GM12865 (cell line): ENCODE measurements at regions not wholly inside any gene's neighbourhood (a gene's known extent, or its start where the extent isn't known, plus 50 kb on each side); places are given as distances from the start of the nearest gene placed in this dataset.

Experiments
- DNase-seq: peaks from one replicate; pipeline ENCODE4 v3.0.0; 2010; ENCODE audit warnings: low read depth
- H3K4me3 ChIP-seq: 2 replicates; pipeline ENCODE4 v1.5.1; 2011; ENCODE audit warnings: mild to moderate bottlenecking, low read depth, low read length, control low read depth
- CTCF ChIP-seq: IDR thresholded peaks from 2 replicates; pipeline ENCODE4 v1.5.1; 2011; ENCODE audit warnings: low read length, control low read depth, low read depth, inconsistent platforms; ENCODE audit not compliant: insufficient read depth; ENCODE audit errors: missing control alignments

DNA sequence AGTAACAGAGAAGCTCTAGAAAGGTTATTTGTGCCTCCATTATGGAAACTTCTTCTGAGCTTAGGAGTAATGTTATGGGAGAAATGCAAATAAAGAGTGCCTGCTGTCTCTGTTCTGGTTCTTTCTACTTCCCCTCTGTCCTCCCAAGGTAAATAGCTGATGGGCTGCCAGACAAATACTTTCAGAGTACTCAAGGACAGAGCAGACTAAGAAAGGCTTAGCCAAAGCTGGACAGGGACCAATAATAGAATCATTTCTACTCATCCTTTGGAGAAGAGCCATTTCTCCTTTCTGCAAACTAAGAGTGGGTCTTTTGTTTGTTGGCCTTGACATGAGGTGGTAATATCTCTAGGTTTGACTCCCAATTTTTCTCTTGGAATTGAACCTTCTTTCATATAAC is 136.1 kb downstream of the MID1IP1 start:
- no peak overlapping the region for H3K4me3 ChIP-seq
- no peak for TF ChIP-seq CTCF
- no peak for DNase-seq

DNA sequence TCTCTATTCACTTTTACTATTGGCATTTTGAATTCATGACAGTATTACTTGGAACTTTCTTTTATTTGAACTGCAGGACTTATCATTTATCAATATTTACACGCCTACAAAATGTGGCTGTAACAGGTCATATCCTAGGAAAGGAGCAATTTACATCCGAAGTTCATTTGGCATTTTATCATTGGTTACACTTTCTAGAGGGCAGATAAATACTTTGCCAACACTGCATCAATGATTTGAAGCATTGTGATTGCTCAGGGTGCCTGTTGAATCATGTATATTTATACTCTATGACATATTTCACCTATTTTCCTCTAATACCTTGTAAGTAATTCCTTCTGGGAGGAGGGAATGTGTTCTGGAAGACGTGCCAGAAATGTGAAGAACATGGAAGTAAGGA is 136.7 kb downstream of the MID1IP1 start:
- H3K4me3 ChIP-seq = no peak overlapping the region
- TF ChIP-seq CTCF = no peak
- no peak for DNase-seq

- TF ChIP-seq CTCF = no peak
- DNase-seq = no peak
- H3K4me3 ChIP-seq = no peak overlapping the region
Measured at GRCh38 chrX:38939067-38939466, 137.8 kb downstream of the MID1IP1 start.

DNA sequence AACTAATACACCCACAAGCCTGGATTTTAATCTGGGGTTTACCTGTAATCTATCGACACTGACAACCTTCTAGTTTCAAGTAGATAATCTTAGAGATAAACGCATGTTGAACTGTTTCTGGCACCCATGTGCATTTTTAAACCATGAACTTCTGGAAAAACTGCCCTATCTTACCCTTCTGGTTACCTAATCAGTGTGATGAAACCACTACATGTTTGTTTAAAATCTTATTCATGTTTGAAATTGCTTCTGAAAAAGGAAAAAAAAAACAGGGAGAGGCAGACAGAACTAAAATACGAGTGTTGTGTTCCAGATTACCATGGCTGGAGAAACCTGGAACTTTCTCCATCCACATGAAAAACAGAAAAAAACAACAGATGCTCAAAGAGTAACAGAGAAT is 139.3 kb downstream of the MID1IP1 start:
- no peak for TF ChIP-seq CTCF
- no peak for DNase-seq
- no peak overlapping the region for H3K4me3 ChIP-seq

GRCh38 chrX:38941675-38942074 is 140.4 kb downstream of the MID1IP1 start:
- H3K4me3 ChIP-seq = no peak overlapping the region
- TF ChIP-seq CTCF = no peak
- no peak for DNase-seq

DNA sequence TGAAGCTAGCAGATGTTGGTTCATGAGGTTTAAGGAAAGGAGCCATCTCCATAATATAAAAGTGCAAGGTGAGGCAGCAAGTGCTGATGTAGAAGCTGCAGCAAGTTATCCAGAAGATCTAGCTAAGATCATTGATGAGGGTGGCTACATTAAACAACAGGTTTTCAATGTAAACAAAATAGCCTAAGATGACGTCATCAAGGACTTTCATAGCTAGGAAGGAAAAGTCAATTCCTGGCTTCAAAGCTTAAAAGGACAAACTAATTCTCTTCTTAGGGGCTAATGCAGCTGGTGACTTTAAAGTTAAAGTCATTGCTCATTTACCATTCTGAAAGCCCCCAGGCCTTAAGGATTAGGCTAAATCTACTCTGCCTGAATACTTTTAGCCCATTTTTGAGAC is 141.9 kb downstream of the MID1IP1 start:
- no peak for DNase-seq
- TF ChIP-seq CTCF = no peak
- H3K4me3 ChIP-seq = no peak overlapping the region

GRCh38 chrX:38948046-38948445 is 146.8 kb downstream of the MID1IP1 start:
- no peak for TF ChIP-seq CTCF
- H3K4me3 ChIP-seq = no peak overlapping the region
- DNase-seq = no peak
